Adipocyte (in vitro differentiated cells): ENCODE measurements at regions not wholly inside any gene's neighbourhood (a gene's known extent, or its start where the extent isn't known, plus 50 kb on each side); places are given as distances from the start of the nearest gene placed in this dataset.

Experiments used
- DNase-seq: peaks from one replicate; pipeline ENCODE4 v3.0.0-alpha.2; 2015; ENCODE audit warnings: low read depth
- H3K27me3 ChIP-seq: replicated peaks from 2 replicates; pipeline ENCODE4 v1.7.0; 2013; ENCODE audit warnings: mild to moderate bottlenecking, low read length, moderate library complexity; ENCODE audit not compliant: control insufficient read depth, insufficient read depth
- H3K36me3 ChIP-seq: 2 replicates; pipeline ENCODE4 v1.7.0; 2013; ENCODE audit warnings: low read length, mild to moderate bottlenecking, moderate library complexity; ENCODE audit not compliant: control insufficient read depth, insufficient read depth, severe bottlenecking
- H3K4me1 ChIP-seq: 2 replicates; pipeline ENCODE4 v1.7.0; 2013; ENCODE audit warnings: mild to moderate bottlenecking, low read length, moderate library complexity; ENCODE audit not compliant: control insufficient read depth, insufficient read depth
- H3K4me3 ChIP-seq: 2 replicates; pipeline ENCODE4 v1.7.0; 2013; ENCODE audit warnings: mild to moderate bottlenecking, low read length, moderate library complexity
- H3K9ac ChIP-seq: 2 replicates; pipeline ENCODE4 v1.7.0; 2013; ENCODE audit warnings: mild to moderate bottlenecking, low read length, moderate library complexity
- H3K9me3 ChIP-seq: 2 replicates; pipeline ENCODE4 v1.7.0; 2013; ENCODE audit warnings: mild to moderate bottlenecking, low read length, moderate library complexity; ENCODE audit not compliant: control insufficient read depth

DNA sequence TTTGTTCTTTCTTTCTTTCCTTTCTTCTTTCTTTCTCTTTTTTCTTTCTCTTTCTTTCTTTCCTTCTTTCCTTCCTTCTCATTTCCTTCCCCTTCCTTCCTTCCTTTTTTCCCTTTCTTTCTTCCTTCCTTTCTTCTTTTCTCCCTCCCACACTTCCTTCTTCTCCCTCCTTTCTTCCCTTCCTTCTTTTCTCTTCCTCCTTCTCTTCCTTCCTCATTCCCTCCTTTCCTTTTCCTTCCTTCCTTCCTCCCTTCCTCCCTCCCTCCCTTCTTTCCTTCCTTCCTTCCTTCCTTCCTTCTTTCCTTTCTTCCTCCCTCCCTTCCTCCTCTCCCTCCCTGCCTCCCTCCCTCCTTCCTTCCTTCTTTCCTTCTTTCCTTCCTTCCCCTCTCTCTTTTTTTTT, 755.7 kb upstream of the GRM7 start:
- H3K27me3 ChIP-seq = no peaks in the 10 kb centered on the region

DNA sequence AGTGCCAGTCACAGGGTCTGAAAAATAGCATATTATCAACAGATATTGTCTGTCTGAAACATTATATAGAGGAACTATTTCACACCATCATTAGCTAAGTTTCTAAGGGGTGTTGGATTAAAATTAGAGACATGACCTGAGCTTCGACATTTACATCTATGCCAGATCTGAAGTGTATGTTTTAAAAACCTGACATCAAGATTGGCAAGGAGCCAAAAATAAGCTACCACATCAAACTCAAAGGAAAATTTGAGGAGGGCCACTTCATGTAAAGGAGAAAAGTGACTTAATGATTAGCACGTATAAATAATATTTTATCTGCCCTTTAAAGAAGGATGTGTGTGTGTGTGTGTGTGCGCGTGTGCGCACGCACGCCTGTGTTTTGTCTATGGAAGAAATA, 752.0 kb upstream of the GRM7 start:
- H3K27me3 ChIP-seq = no peaks in the 10 kb centered on the region
- H3K9me3 ChIP-seq = no peaks in the 10 kb centered on the region
- no peak overlapping the region for H3K9ac ChIP-seq
- no peaks in the 10 kb centered on the region for H3K4me1 ChIP-seq
- DNase-seq = no peak
- no peaks in the 10 kb centered on the region for H3K36me3 ChIP-seq
- no peak overlapping the region for H3K4me3 ChIP-seq

More for the DNA sequence above, 755.7 kb upstream of the GRM7 start:
- Histone ChIP-seq H3K9ac (no peak overlapping the region), H3K4me1 (no peaks in the 10 kb centered on the region), H3K36me3 (no peaks in the 10 kb centered on the region), H3K9me3 (peaks cover 3% of the 10 kb centered on the region), H3K4me3 (no peak overlapping the region)
- no peak for DNase-seq

DNA sequence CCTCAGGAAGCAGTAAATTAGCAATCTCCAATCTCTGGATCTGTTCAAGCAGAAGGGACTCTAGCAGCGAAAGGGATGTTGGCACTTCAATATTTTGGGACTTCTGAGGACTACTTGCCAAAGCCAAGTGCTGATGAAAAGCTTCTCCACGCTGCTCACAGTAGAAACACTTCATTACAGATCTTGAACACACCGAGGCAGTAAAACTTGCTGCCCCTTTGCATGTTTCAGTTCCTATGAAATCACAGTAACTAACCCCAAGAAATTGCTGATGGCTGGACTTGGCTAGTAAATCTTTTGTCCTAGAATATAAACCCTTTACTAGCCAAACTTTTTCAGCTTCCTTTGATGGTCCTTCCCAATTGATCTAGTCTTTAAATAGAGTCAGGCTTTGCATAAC, 750.5 kb upstream of the GRM7 start:
- Histone ChIP-seq H3K4me3 (no peak overlapping the region), H3K36me3 (no peaks in the 10 kb centered on the region), H3K4me1 (no peaks in the 10 kb centered on the region), H3K9ac (no peak overlapping the region), H3K27me3 (no peaks in the 10 kb centered on the region), H3K9me3 (no peaks in the 10 kb centered on the region)
- DNase-seq = no peak

DNA sequence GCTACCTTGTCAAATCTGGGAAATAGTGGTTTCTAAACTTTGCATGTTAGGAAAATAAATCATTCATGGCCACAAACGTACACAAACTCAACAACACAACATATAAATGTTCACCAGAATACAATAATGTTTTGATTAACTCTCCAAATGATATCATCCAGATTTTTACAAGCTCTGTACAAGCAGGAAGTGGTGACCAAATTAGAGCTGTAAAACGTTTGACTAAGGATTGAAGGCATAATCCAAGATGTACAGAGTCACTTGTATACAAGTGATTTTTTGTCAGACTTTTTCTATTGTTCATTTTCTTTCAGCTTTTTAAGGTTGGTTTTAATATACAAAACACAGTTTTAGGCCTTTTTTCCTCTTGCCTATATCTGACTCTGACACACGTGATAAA, 748.4 kb upstream of the GRM7 start:
- no peak for DNase-seq
- H3K36me3 ChIP-seq = no peaks in the 10 kb centered on the region
- H3K9ac ChIP-seq = no peak overlapping the region

DNA sequence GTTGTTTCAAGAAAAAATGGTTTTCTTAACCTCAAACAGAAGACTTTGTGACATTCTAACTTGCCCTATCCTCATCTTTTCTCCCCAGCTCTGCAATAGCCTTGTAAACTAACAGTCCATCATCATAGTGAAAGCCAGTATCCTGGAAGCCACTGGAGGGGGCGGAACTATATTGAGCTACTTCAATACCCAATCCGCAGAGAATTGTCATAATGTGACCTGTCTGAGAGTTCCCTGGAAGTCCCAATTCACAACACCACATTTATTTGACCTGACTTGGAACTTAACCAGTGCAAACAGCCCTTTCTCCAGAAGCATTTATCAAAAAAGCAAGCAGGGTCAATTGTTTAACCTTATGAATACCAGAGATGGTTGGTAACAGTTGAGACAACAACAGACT, 747.6 kb upstream of the GRM7 start:
- no peak for DNase-seq
- no peaks in the 10 kb centered on the region for H3K4me1 ChIP-seq
- H3K4me3 ChIP-seq = no peak overlapping the region

More for the DNA sequence above, 748.4 kb upstream of the GRM7 start:
- H3K4me1 ChIP-seq = no peaks in the 10 kb centered on the region
- H3K4me3 ChIP-seq = no peak overlapping the region
- no peaks in the 10 kb centered on the region for H3K27me3 ChIP-seq
- H3K9me3 ChIP-seq = no peaks in the 10 kb centered on the region

DNA sequence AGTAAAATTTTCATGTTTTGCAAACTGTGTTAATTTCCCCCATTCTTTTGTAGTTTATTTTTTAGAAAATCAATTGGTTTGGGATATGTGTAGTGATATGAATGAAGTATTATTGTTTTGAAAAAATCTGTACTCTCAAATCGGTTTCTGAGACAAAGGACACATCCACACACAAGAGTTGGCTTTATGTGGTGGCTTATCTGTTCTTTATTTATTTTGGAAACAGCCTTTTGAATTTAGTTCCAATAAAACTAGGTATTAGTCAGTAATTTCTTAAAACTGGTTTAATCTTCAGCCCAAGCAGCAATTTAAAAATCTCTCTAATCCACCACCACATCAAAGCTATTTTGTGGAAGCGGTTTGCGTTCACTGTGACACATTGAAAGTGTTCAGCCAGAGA, 741.5 kb upstream of the GRM7 start:
- no peak for DNase-seq
- Histone ChIP-seq H3K4me1 (no peaks in the 10 kb centered on the region), H3K9me3 (peaks cover 4% of the 10 kb centered on the region), H3K36me3 (no peaks in the 10 kb centered on the region), H3K4me3 (no peak overlapping the region), H3K9ac (no peak overlapping the region), H3K27me3 (no peaks in the 10 kb centered on the region)

More for the DNA sequence above, 747.6 kb upstream of the GRM7 start:
- Histone ChIP-seq H3K9ac (no peak overlapping the region), H3K36me3 (no peaks in the 10 kb centered on the region), H3K9me3 (no peaks in the 10 kb centered on the region), H3K27me3 (no peaks in the 10 kb centered on the region)

DNA sequence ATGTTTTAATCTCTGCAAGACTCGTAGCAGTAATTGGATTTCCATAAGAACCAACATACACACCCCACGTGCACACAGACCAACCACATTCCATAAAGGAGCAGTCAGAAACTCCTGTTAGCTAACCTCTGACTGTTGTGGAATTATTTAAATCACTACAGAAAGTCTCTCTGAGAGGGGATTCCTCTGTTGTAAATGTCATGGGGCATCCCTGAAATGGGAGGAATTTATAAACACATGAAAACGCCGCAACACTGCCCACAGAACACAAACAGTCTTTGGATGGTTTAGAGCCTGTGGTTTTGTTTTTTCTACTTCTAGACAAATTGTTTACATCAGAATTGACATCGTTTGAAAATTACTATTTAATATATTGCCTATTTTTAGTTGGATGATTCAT, 740.1 kb upstream of the GRM7 start:
- no peaks in the 10 kb centered on the region for H3K27me3 ChIP-seq
- no peak overlapping the region for H3K4me3 ChIP-seq
- no peak overlapping the region for H3K9ac ChIP-seq
- no peak for DNase-seq
- H3K36me3 ChIP-seq = no peaks in the 10 kb centered on the region
- peaks cover 4% of the 10 kb centered on the region for H3K9me3 ChIP-seq
- no peaks in the 10 kb centered on the region for H3K4me1 ChIP-seq

DNA sequence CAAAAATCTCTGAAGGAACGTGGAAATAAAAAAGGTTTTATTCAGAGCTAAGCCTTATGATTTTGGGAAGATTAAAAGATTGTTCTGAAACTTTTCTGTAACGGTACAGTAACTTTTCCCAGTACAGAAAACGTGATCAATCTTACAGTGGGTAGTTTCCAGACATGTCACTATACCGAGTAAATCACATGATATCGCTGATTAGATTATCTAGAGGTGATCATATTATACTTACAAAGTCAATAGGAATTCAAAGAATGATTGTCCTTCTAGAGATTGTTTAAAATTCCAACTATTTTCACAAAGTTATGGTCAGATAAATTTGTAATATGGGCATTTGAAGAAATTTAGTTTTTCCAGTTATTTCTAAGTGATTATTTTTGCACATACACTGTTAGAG, 736.0 kb upstream of the GRM7 start:
- H3K27me3 ChIP-seq = no peaks in the 10 kb centered on the region
- no peak for DNase-seq
- no peaks in the 10 kb centered on the region for H3K36me3 ChIP-seq
- H3K9ac ChIP-seq = no peak overlapping the region
- peaks cover 4% of the 10 kb centered on the region for H3K9me3 ChIP-seq
- H3K4me3 ChIP-seq = no peak overlapping the region
- no peaks in the 10 kb centered on the region for H3K4me1 ChIP-seq

DNA sequence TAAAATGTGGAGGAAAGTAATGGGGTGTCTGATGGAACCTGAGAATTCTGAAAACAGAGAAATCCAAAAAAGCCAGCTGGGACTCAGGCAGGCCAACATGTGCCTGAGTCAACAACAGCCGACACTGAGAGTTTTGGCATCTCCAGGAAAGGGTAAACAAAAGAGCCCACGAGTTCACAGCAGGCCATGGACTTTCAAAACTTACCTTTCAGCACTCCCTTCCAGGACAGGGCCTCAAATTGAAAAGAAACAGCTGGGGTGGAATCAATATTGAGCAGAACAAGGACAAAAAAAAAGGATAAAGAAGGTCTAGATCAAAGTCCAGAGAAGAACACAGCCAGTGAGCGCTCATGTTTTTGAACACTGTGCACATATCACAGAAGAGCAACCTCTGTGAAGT, 735.4 kb upstream of the GRM7 start:
- Histone ChIP-seq H3K4me1 (no peaks in the 10 kb centered on the region), H3K36me3 (no peaks in the 10 kb centered on the region), H3K27me3 (no peaks in the 10 kb centered on the region), H3K4me3 (no peak overlapping the region), H3K9ac (no peak overlapping the region), H3K9me3 (peaks cover 4% of the 10 kb centered on the region)
- no peak for DNase-seq

DNA sequence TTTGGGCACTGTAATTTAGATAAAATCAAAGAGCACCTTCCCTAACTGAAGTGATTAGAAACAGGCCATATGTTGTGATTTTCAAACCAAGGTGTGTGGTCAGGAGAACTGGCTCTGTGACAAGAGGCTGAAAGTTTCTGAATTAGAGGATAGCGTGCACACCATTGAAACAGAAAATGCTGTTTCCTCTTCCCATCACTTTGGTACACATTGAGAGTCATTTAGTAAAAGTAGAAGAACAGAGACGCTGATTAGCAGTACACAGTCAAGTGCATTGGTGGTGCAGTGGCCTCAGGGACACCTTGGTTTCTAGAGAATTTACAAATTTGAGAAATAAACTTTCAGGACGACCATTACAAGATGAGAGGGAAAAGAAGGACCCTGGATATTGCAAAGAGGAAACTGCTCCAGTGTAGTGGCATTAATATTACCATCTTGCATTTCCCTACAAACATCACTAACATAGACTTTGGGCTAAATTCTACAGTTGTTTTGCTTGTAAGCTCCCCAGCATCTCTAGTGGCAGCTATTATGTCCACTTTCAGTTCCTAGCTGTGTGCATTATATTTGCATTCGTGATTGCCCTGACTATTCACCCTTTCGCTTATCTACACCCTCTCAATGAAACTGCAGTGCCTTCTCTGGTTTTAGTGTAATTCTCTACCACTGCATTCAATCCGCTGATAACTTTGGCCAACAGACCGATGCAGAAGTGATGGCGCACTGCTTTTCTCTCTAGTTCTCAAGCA, 728.1 kb upstream of the GRM7 start:
- Histone ChIP-seq H3K4me1 (no peaks in the 10 kb centered on the region), H3K36me3 (no peaks in the 10 kb centered on the region), H3K9me3 (no peaks in the 10 kb centered on the region), H3K4me3 (no peak overlapping the region), H3K27me3 (no peaks in the 10 kb centered on the region), H3K9ac (no peak overlapping the region)
- no peak for DNase-seq

DNA sequence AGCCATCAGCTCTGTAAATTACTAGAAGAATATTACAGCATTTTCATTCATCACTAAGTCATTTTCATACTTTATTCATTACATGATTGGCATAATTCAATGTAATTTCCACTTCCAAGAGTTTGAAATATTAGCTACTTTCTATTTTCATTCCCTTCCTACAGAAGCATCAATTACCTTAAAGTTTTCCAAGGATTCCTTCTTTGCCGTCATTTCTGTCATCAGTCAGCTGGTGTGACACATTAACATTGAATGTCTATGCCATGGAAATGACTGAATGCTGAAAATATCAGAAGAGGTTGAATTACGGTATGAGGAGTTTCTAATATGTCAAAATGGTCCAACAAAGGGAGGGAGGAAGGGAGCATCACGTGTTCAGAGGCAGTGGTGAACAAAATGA, 718.2 kb upstream of the GRM7 start:
- no peaks in the 10 kb centered on the region for H3K36me3 ChIP-seq
- DNase-seq = no peak
- no peak overlapping the region for H3K9ac ChIP-seq
- no peak overlapping the region for H3K4me3 ChIP-seq
- no peaks in the 10 kb centered on the region for H3K9me3 ChIP-seq
- no peaks in the 10 kb centered on the region for H3K27me3 ChIP-seq
- H3K4me1 ChIP-seq = no peaks in the 10 kb centered on the region

DNA sequence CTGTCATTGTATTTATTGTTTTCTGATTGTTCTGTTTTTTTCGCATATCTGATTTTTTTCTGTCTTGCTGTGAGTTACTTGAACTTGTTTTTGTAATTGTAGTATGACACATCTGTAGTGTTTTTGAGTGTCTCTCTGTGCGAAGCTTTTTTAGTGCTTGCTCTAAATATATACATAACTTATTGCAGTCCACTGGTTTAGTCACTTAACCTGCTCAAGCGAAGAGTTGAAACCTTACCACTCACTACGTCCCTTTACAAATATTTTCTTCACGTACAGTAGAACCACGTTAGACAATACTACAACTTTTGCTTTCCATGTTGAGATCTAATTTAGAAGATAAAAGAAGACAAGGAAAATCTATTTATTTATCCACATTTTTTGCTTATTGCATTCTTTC, 713.0 kb upstream of the GRM7 start:
- Histone ChIP-seq H3K4me1 (no peaks in the 10 kb centered on the region), H3K27me3 (no peaks in the 10 kb centered on the region), H3K9ac (no peak overlapping the region), H3K4me3 (no peak overlapping the region), H3K36me3 (no peaks in the 10 kb centered on the region), H3K9me3 (peaks cover 5% of the 10 kb centered on the region)
- no peak for DNase-seq
